ENCODE measurements at regions not wholly inside any gene's neighbourhood (a gene's known extent, or its start where the extent isn't known, plus 50 kb on each side); places are given as distances from the start of the nearest gene placed in this dataset.

DNA sequence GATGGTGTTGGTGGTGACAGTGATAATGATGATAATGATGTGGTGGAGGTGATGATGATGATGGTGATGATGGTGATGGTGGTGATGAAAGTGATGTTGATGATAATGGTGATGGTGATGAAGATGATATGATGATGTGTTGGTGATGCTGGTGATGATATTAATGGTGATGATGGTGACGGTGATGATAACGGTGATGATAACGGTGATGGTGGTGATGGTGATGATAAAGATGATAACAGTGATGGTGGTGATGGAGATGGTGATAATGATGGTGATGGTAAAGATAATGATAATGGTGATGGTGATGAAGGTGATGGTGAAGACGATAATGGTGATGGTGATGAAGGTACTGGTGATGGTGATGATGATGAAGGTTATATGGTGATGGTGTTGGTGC lies 76.6 kb downstream of the UNCX start:
- TF ChIP-seq POLR2A (IDR thresholded peaks at IDR 0.05): no peak
- TF ChIP-seq, protein P1, sequence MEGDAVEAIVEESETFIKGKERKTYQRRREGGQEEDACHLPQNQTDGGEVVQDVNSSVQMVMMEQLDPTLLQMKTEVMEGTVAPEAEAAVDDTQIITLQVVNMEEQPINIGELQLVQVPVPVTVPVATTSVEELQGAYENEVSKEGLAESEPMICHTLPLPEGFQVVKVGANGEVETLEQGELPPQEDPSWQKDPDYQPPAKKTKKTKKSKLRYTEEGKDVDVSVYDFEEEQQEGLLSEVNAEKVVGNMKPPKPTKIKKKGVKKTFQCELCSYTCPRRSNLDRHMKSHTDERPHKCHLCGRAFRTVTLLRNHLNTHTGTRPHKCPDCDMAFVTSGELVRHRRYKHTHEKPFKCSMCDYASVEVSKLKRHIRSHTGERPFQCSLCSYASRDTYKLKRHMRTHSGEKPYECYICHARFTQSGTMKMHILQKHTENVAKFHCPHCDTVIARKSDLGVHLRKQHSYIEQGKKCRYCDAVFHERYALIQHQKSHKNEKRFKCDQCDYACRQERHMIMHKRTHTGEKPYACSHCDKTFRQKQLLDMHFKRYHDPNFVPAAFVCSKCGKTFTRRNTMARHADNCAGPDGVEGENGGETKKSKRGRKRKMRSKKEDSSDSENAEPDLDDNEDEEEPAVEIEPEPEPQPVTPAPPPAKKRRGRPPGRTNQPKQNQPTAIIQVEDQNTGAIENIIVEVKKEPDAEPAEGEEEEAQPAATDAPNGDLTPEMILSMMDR (IDR thresholded peaks at IDR 0.05 in 4 of 5, conservative IDR thresholded peaks at IDR 0.05 in 1 of 5): no peak

Measured in gastrocnemius medialis (tissue), 4 donors.